ENCODE measurements at regions not wholly inside any gene's neighbourhood (a gene's known extent, or its start where the extent isn't known, plus 50 kb on each side); places are given as distances from the start of the nearest gene placed in this dataset.
"Not testable (repeated sequence)": the region's sequence is repeated elsewhere in the genome, so short reads cannot be mapped to it uniquely, and the experiment has no call there.

DNA sequence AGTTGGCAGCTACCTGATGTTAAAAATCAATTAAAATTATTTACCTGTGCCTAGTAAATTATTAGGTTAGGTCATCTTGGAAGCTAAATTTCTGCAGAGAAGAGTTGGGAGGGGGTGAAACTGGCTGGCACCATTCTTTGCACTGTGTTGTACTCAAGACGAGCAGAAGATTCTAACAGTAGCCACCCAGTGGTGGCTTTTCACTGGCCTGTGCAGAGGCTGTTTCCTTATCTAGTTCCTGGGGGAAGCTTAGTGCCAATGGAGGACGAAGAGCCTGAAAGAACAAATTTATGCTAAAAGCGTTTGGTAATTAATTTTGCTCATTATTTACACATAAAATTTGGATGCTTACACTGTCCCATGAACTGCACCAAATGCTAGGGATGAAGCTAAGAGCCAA is 595.3 kb downstream of the XPNPEP1 start:
- Histone ChIP-seq H3K4me1 (ENCODE audit: insufficient read depth) (no peaks in the 10 kb centered on the region), H3K79me2 (ENCODE audit: insufficient read depth) (no peaks in the 10 kb centered on the region), H3K9ac (no peak overlapping the region), H2AFZ (no peak overlapping the region), H3K27me3 (replicated peaks; ENCODE audit: insufficient read depth) (no peaks in the 10 kb centered on the region), H3K4me3 (no peak overlapping the region), H4K20me1 (ENCODE audit: insufficient read depth) (no peaks in the 10 kb centered on the region), H3K36me3 (ENCODE audit: low read depth) (no peaks in the 10 kb centered on the region), H3F3A (ENCODE audit: insufficient read depth) (no peaks in the 10 kb centered on the region), H3K9me3 (ENCODE audit: low read depth) (no peaks in the 10 kb centered on the region), H3K9me2 (ENCODE audit: insufficient read depth) (no peaks in the 10 kb centered on the region), H3K27ac (no peak overlapping the region), H3K4me2 (ENCODE audit: unreplicated experiment) (no peak overlapping the region)
- WGBS, 2 experiments (ENCODE audit: low coverage in 1 of 2, low lambda C conversion rate in 2 of 2, missing lambda C conversion rate in 2 of 2): 63 to 72% methylated on average over 3 of the region's 3 CpGs
- in situ Hi-C loops (cut with MboI): no loop called here
- TF ChIP-seq EZH2 (IDR thresholded peaks at IDR 0.05; ENCODE audit: insufficient read depth, poor library complexity, severe bottlenecking) (no peak), EZH2phosphoT487 (IDR thresholded peaks at IDR 0.05; ENCODE audit: insufficient read depth, low read depth) (no peak)
- DNase-seq: no peak

DNA sequence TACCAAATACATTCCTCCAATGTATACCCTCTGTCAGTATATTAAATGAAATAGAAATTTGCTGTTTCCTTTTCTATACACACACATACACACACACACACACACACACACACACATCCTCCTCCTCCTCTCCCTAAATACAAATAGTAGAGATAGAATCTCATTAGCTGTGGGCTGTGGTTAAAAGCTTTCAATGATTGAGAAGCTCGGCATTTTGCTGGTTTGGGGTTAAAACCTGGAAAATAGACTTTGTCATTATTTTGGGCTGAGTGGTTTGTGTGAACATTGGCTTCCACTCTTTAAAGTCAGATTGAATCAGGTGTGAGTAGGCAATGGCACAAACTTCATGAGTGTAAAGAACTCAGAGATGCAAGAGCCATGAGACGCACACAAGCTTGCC is 596.0 kb downstream of the XPNPEP1 start:
- Histone ChIP-seq H3K79me2 (ENCODE audit: insufficient read depth) (no peaks in the 10 kb centered on the region), H3F3A (ENCODE audit: insufficient read depth) (no peaks in the 10 kb centered on the region), H3K27ac (no peak overlapping the region), H3K36me3 (ENCODE audit: low read depth) (no peaks in the 10 kb centered on the region), H2AFZ (no peak overlapping the region), H3K9me2 (ENCODE audit: insufficient read depth) (no peaks in the 10 kb centered on the region), H3K4me1 (ENCODE audit: insufficient read depth) (no peaks in the 10 kb centered on the region), H3K4me3 (no peak overlapping the region), H3K9me3 (ENCODE audit: low read depth) (no peaks in the 10 kb centered on the region), H3K4me2 (ENCODE audit: unreplicated experiment) (no peak overlapping the region), H3K27me3 (replicated peaks; ENCODE audit: insufficient read depth) (no peaks in the 10 kb centered on the region), H4K20me1 (ENCODE audit: insufficient read depth) (no peaks in the 10 kb centered on the region), H3K9ac (no peak overlapping the region)
- 65 to 74% methylated on average over 2 of the region's 2 CpGs for WGBS, 2 experiments (ENCODE audit: low coverage in 1 of 2, low lambda C conversion rate in 2 of 2, missing lambda C conversion rate in 2 of 2)
- DNase-seq: no peak
- TF ChIP-seq EZH2phosphoT487 (IDR thresholded peaks at IDR 0.05; ENCODE audit: insufficient read depth, low read depth) (no peak), EZH2 (IDR thresholded peaks at IDR 0.05; ENCODE audit: insufficient read depth, poor library complexity, severe bottlenecking) (no peak)
- in situ Hi-C loops (cut with MboI): no loop called here

DNA sequence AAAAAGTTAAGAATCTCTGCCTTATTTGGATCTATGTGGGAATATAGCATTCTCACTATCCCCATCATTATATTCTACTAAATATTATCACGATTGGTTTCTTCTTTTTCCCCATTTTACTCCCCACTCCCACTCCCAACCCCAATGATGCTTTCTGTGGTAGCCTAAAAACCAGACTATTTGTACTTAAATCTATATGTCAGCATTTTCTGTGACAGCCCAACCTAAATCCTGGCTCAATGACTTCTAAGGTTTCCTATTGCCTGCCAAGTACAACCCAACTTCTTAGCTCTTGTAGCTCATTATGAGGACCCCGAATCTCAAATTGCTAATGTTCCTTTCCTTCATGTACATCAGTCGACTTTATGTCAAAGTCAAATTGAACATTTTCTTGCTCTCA is 598.6 kb downstream of the XPNPEP1 start:
- H3K4me1 ChIP-seq (ENCODE audit: insufficient read depth): no peaks in the 10 kb centered on the region

DNA sequence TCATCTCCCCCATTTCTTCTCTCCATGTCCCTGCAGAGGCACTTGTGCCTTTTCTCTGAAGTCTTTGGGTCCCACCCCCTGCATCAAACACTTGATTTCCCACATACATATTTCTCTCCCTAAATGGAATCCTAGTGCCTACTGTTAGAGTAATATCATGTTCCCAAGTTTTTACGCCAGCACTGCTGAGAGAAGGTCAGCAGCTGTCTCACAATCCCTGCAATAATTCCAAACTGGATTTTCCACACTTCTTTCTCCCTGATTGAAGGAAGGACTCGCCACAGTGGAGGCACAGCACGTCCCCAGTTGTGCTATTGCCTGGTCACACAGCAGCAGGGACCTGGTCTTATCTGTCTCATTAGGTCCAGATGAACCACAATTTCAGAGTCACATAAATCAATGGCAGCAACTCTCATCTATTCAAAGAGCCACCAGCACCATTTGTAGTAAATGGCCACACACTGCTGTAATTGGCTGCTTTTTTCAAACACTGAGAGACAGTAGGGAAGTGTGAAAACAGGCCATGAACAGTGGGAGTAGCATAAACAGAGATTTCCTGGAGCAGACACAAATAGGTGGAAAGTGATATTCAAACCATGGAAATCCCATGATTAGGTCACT is 605.5 kb downstream of the XPNPEP1 start:
- in situ Hi-C loops (cut with MboI): no loop called here
- Histone ChIP-seq H3K4me1 (ENCODE audit: insufficient read depth) (no peaks in the 10 kb centered on the region), H3K27me3 (replicated peaks; ENCODE audit: insufficient read depth) (no peaks in the 10 kb centered on the region), H3K27ac (no peak overlapping the region), H2AFZ (no peak overlapping the region), H3K9me3 (ENCODE audit: low read depth) (no peaks in the 10 kb centered on the region), H3K9ac (no peak overlapping the region), H3K79me2 (ENCODE audit: insufficient read depth) (no peaks in the 10 kb centered on the region), H3F3A (ENCODE audit: insufficient read depth) (no peaks in the 10 kb centered on the region), H3K9me2 (ENCODE audit: insufficient read depth) (no peaks in the 10 kb centered on the region), H3K36me3 (ENCODE audit: low read depth) (no peaks in the 10 kb centered on the region), H3K4me2 (ENCODE audit: unreplicated experiment) (no peak overlapping the region), H3K4me3 (no peak overlapping the region), H4K20me1 (ENCODE audit: insufficient read depth) (no peaks in the 10 kb centered on the region)
- TF ChIP-seq EZH2 (IDR thresholded peaks at IDR 0.05; ENCODE audit: insufficient read depth, poor library complexity, severe bottlenecking) (no peak), EZH2phosphoT487 (IDR thresholded peaks at IDR 0.05; ENCODE audit: insufficient read depth, low read depth) (no peak)
- 49 to 53% methylated on average over 3 of the region's 3 CpGs for WGBS, 2 experiments (ENCODE audit: low coverage in 1 of 2, low lambda C conversion rate in 2 of 2, missing lambda C conversion rate in 2 of 2)
- DNase-seq: no peak

More for the DNA sequence above, 598.6 kb downstream of the XPNPEP1 start:
- Histone ChIP-seq H3K4me3 (no peak overlapping the region), H3K36me3 (ENCODE audit: low read depth) (no peaks in the 10 kb centered on the region), H3F3A (ENCODE audit: insufficient read depth) (no peaks in the 10 kb centered on the region), H3K27ac (no peak overlapping the region), H2AFZ (no peak overlapping the region), H3K4me2 (ENCODE audit: unreplicated experiment) (no peak overlapping the region), H3K9me3 (ENCODE audit: low read depth) (no peaks in the 10 kb centered on the region), H3K27me3 (replicated peaks; ENCODE audit: insufficient read depth) (no peaks in the 10 kb centered on the region), H4K20me1 (ENCODE audit: insufficient read depth) (no peaks in the 10 kb centered on the region), H3K9me2 (ENCODE audit: insufficient read depth) (no peaks in the 10 kb centered on the region), H3K79me2 (ENCODE audit: insufficient read depth) (no peaks in the 10 kb centered on the region), H3K9ac (no peak overlapping the region)
- WGBS, 2 experiments (ENCODE audit: low coverage in 1 of 2, low lambda C conversion rate in 2 of 2, missing lambda C conversion rate in 2 of 2): 43 to 46% methylated on average over 3 of the region's 3 CpGs
- TF ChIP-seq EZH2phosphoT487 (IDR thresholded peaks at IDR 0.05; ENCODE audit: insufficient read depth, low read depth) (no peak), EZH2 (IDR thresholded peaks at IDR 0.05; ENCODE audit: insufficient read depth, poor library complexity, severe bottlenecking) (no peak)
- in situ Hi-C loops (cut with MboI): no loop called here
- no peak for DNase-seq

DNA sequence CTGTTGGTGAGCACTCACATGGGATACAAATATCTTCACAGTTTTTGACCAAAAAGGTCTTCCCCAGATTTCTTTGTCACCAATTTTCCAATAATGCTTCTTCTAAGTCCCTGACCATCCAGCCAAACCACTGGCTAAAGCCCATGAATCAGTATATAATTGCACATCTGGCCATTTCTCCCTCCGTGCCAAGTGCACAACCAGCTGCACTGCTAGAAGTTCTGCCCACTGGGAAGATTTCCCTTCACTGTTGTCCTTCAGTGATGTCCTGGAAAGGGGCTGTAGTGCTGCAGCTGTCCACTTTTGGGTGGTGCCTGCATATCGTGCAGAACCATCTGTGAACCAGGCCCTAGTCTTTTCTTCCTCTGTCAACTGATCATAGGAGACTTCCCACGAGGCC is 609.3 kb downstream of the XPNPEP1 start:
- H3K4me3 ChIP-seq; DNase-seq; H4K20me1 ChIP-seq (ENCODE audit: insufficient read depth); H3K4me2 ChIP-seq (ENCODE audit: unreplicated experiment); H3K9ac ChIP-seq; H3K27ac ChIP-seq; H2AFZ ChIP-seq; in situ Hi-C loops (cut with MboI); H3F3A ChIP-seq (ENCODE audit: insufficient read depth); H3K9me3 ChIP-seq (ENCODE audit: low read depth); H3K79me2 ChIP-seq (ENCODE audit: insufficient read depth); H3K36me3 ChIP-seq (ENCODE audit: low read depth); H3K27me3 ChIP-seq (replicated peaks; ENCODE audit: insufficient read depth); H3K4me1 ChIP-seq (ENCODE audit: insufficient read depth); H3K9me2 ChIP-seq (ENCODE audit: insufficient read depth): not testable (repeated sequence)
- WGBS, 2 experiments (ENCODE audit: low coverage in 1 of 2, low lambda C conversion rate in 2 of 2, missing lambda C conversion rate in 2 of 2): 11 to 16% methylated on average over 3 of the region's 3 CpGs

DNA sequence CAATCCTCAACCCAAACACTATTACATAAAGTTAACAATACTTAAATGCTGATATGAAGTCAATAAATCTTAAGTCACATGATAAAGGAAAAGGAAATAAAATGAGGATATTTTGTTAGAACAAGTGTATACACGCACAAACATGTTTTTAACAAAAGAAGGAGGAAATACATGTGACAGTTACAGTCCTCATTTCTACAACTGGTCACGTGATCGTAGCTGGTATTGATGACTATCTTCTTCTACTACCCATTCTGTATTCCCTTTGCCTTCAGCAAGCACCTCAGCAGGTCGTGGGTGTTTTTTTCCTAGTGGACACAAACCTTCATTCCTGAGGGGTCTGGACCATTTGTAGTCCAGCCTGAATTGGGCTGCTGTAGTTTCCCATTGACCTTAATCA is 610.8 kb downstream of the XPNPEP1 start:
- H4K20me1 ChIP-seq (ENCODE audit: insufficient read depth); H3K79me2 ChIP-seq (ENCODE audit: insufficient read depth); in situ Hi-C loops (cut with MboI); H3K27me3 ChIP-seq (replicated peaks; ENCODE audit: insufficient read depth); H3F3A ChIP-seq (ENCODE audit: insufficient read depth); H3K9me2 ChIP-seq (ENCODE audit: insufficient read depth); H3K9me3 ChIP-seq (ENCODE audit: low read depth); H3K4me3 ChIP-seq; H2AFZ ChIP-seq; H3K4me1 ChIP-seq (ENCODE audit: insufficient read depth); H3K36me3 ChIP-seq (ENCODE audit: low read depth); H3K27ac ChIP-seq; H3K9ac ChIP-seq; DNase-seq; H3K4me2 ChIP-seq (ENCODE audit: unreplicated experiment): not testable (repeated sequence)
- 53 to 55% methylated on average over 4 of the region's 4 CpGs for WGBS, 2 experiments (ENCODE audit: low coverage in 1 of 2, low lambda C conversion rate in 2 of 2, missing lambda C conversion rate in 2 of 2)

Data from GM23248 (cell line).